ENCODE measurements at regions not wholly inside any gene's neighbourhood (a gene's known extent, or its start where the extent isn't known, plus 50 kb on each side); places are given as distances from the start of the nearest gene placed in this dataset.
A peak's percentile ranks its signal among the peaks of the same experiment; 100 is the strongest.

DNA sequence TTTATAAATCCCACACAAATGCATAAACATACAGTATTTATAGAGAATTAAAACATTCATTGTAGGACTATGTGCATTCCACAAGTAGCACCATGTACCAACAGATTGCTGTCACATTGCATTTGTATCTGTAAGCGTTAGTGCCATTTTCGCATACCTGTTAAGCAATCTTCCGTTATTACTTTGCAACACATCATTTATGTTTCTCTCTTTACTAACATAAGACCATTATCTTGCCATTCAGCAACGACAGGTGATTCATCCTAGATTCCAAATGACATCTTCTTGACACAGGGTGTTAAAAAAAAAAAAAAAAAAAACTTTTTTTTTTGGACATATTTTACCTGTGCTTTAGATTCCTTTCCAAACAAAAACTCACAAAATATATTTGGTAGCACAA lies 511.8 kb downstream of the ELAVL2 start:
- ATAC-seq = no peak

DNA sequence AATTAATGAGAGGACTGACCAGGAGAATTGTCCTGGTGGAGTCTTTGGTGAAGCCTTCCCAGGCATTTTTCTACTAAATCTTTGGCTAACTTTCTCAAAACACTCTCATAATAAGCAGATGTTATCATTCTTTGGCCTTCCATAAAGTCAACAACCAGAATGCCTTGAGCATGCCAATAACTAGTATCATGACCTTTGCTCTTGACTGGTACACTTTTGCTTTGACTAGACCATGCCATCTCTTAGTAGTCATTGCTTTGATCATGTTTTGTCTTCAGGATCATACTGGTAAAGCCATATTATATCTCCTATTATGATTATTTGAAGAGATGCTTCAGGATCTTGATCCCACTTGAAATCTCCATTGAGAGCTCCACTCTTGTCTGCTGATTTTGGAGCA lies 506.9 kb downstream of the ELAVL2 start:
- Histone ChIP-seq H3K9me3 (ENCODE audit: control insufficient read depth, low read length) (no peaks in the 10 kb centered on the region), H3K27me3 (ENCODE audit: control insufficient read depth, insufficient read depth) (no peaks in the 10 kb centered on the region), H3K4me3 (ENCODE audit: low read length) (no peak overlapping the region), H3K27ac (ENCODE audit: low read length) (no peak overlapping the region), H3K4me1 (ENCODE audit: control insufficient read depth, insufficient read depth, low read length) (no peaks in the 10 kb centered on the region)
- ATAC-seq (no peak), DNase-seq (no peak)
- intact Hi-C loops (cut with DNase I) = no loop called here

More for the DNA sequence above, 511.8 kb downstream of the ELAVL2 start:
- 80% methylated on average over 4 of the region's 4 CpGs for WGBS
- H3K4me3 ChIP-seq (ENCODE audit: low read length) = no peak overlapping the region
- H3K27ac ChIP-seq (ENCODE audit: low read length) = no peak overlapping the region
- no peaks in the 10 kb centered on the region for H3K9me3 ChIP-seq (ENCODE audit: control insufficient read depth, low read length)
- no peaks in the 10 kb centered on the region for H3K27me3 ChIP-seq (ENCODE audit: control insufficient read depth, insufficient read depth)
- no peaks in the 10 kb centered on the region for H3K4me1 ChIP-seq (ENCODE audit: control insufficient read depth, insufficient read depth, low read length)
- no peak for DNase-seq
- intact Hi-C loops (cut with DNase I) = no loop called here

DNA sequence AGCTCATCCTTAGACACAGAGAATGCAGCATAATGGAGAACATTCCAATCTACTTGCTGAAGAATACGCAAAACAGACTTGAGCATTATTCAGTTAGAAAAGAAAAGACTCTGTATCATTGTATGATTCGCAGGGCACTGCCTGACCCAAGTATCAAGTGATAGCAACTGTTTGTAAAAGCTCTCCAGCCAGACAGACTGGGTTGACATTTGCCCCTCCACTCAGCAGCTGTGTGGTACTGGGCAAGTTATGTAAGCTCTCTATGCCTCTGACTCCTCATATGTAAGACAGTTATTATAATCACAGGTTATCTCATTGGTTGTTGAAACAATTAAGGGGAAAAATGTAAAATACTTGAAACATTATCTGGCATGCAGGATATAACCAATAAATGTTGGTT lies 505.0 kb downstream of the ELAVL2 start:
- 42% methylated on average over 2 of the region's 2 CpGs for WGBS
- no peaks in the 10 kb centered on the region for H3K4me1 ChIP-seq (ENCODE audit: control insufficient read depth, insufficient read depth, low read length)
- H3K27ac ChIP-seq (ENCODE audit: low read length) = no peak overlapping the region
- H3K27me3 ChIP-seq (ENCODE audit: control insufficient read depth, insufficient read depth) = no peaks in the 10 kb centered on the region
- no peaks in the 10 kb centered on the region for H3K9me3 ChIP-seq (ENCODE audit: control insufficient read depth, low read length)
- DNase-seq = no peak
- H3K4me3 ChIP-seq (ENCODE audit: low read length) = no peak overlapping the region
- intact Hi-C loops (cut with DNase I) = no loop called here
- no peak for ATAC-seq

DNA sequence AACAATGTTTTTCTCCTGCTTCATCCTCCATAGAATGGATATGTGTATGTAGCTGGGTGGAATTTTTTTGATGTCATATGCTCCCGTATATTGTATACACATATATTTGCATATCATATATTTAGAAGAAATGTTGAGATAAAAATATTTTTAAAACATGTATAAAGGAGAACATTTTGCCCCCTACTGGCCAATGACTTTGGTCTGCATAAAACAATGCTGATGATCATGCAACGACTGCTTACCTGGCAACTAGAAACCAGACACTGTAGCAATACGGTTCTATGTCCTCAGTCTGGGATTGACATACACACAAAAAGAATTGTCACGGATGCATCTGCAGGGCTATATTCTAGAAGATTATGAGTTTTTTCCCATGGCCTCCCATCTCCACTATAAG lies 503.6 kb downstream of the ELAVL2 start:
- Histone ChIP-seq H3K27me3 (ENCODE audit: control insufficient read depth, insufficient read depth) (no peaks in the 10 kb centered on the region), H3K27ac (ENCODE audit: low read length) (no peak overlapping the region), H3K9me3 (ENCODE audit: control insufficient read depth, low read length) (no peaks in the 10 kb centered on the region), H3K4me3 (ENCODE audit: low read length) (no peak overlapping the region), H3K4me1 (ENCODE audit: control insufficient read depth, insufficient read depth, low read length) (no peaks in the 10 kb centered on the region)
- 72% methylated on average over 4 of the region's 4 CpGs for WGBS
- intact Hi-C loops (cut with DNase I) = no loop called here
- DNase-seq (no peak), ATAC-seq (no peak)

DNA sequence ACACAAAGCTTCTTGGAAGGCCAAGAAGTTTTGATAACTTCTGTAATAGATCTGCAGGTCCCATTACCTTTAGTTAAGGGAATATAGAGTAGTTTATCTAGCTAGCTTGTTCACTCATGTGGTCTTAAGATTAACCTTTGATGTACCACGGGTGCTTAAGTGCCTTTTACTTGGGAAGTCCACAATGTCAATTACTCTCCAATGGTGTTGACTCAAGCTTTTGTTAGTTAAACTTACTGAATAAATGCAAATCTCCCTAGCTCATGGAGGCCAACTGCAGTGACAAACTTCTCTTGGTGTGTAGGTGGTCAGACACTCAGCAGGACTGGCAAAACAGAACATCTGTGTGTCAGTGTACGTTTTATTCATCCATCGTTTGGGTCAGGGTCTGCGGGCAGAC lies 501.5 kb downstream of the ELAVL2 start:
- no peaks in the 10 kb centered on the region for H3K4me1 ChIP-seq (ENCODE audit: control insufficient read depth, insufficient read depth, low read length)
- no peaks in the 10 kb centered on the region for H3K9me3 ChIP-seq (ENCODE audit: control insufficient read depth, low read length)
- no peak overlapping the region for H3K27ac ChIP-seq (ENCODE audit: low read length)
- no peaks in the 10 kb centered on the region for H3K27me3 ChIP-seq (ENCODE audit: control insufficient read depth, insufficient read depth)
- intact Hi-C loops (cut with DNase I) = no loop called here
- DNase-seq (no peak), ATAC-seq (no peak)
- WGBS = 75% methylated on average over 4 of the region's 4 CpGs
- no peak overlapping the region for H3K4me3 ChIP-seq (ENCODE audit: low read length)

DNA sequence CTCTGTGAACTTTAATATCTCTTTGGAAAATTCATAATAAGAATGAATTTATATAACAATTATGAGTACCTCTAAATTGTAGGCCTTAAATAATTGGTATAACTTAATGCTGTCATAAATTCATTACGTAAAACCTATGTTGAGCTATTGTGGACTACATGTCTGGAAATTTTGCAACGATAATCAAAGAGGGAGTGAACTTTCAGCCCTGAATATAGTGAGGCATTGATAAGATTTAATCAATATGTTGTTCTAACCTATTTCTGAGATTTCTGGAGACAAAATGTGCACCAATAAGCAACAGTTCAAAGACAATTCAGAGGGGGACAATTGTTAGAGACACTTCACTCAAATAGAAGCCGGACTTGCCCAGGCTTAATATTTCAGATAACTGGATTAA lies 499.4 kb downstream of the ELAVL2 start:
- Histone ChIP-seq H3K27ac (ENCODE audit: low read length) (no peak overlapping the region), H3K4me3 (ENCODE audit: low read length) (no peak overlapping the region), H3K4me1 (ENCODE audit: control insufficient read depth, insufficient read depth, low read length) (no peaks in the 10 kb centered on the region), H3K27me3 (ENCODE audit: control insufficient read depth, insufficient read depth) (no peaks in the 10 kb centered on the region), H3K9me3 (ENCODE audit: control insufficient read depth, low read length) (peaks cover 2% of the 10 kb centered on the region)
- WGBS = 89% methylated on average over 3 of the region's 3 CpGs
- DNase-seq (no peak), ATAC-seq (no peak)
- intact Hi-C loops (cut with DNase I) = no loop called here

DNA sequence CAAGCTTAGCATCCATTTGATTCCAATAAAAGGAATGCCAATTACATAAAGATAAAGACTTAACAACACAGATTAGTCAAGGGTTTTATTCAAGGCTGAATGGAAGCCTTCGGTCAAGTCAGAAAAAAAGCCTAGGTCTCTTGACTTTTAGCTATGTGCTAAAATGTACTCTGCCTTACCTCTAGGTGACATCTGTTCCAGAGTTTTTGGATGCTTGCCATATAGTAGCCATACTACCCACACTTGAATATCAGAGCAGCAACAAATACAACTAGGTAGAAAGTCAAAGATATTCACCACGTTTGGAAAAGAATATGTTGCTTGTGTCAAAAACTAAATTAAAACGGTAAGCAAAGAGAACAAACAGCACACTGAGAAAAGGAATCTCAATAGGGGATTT lies 484.7 kb downstream of the ELAVL2 start:
- H3K9me3 ChIP-seq (ENCODE audit: control insufficient read depth, low read length) = no peaks in the 10 kb centered on the region
- DNase-seq (no peak), ATAC-seq (no peak)
- intact Hi-C loops (cut with DNase I) = no loop called here
- H3K4me1 ChIP-seq (ENCODE audit: control insufficient read depth, insufficient read depth, low read length) = no peaks in the 10 kb centered on the region
- WGBS = 58% methylated on average over 3 of the region's 3 CpGs
- no peak overlapping the region for H3K27ac ChIP-seq (ENCODE audit: low read length)
- no peak overlapping the region for H3K4me3 ChIP-seq (ENCODE audit: low read length)
- no peaks in the 10 kb centered on the region for H3K27me3 ChIP-seq (ENCODE audit: control insufficient read depth, insufficient read depth)

DNA sequence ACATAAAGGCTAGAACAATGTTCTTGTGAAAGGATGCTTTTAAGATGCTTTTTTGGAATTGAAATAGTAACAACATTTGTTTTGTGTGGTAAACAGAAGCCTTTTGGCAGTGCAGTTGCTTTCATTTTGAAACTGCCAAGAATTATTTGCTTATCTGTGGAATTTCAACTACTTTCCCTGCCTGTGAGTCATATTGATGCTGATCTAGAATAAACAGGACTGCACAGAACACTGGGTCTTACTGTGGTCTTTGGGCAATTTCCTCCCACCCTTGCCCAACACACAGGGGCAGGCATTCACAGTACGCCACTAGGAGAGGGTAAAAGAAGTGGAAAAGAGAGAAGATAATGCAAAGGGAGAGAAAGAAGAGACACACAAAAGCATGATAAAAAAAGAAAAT lies 483.7 kb downstream of the ELAVL2 start:
- Histone ChIP-seq H3K4me3 (ENCODE audit: low read length) (no peak overlapping the region), H3K27me3 (ENCODE audit: control insufficient read depth, insufficient read depth) (no peaks in the 10 kb centered on the region), H3K9me3 (ENCODE audit: control insufficient read depth, low read length) (no peaks in the 10 kb centered on the region), H3K4me1 (ENCODE audit: control insufficient read depth, insufficient read depth, low read length) (no peaks in the 10 kb centered on the region), H3K27ac (ENCODE audit: low read length) (no peak overlapping the region)
- ATAC-seq = peak; percentile 71 to 72
- intact Hi-C loops (cut with DNase I) = no loop called here
- WGBS = 42% methylated on average over 1 of the region's 1 CpG
- DNase-seq = no peak

DNA sequence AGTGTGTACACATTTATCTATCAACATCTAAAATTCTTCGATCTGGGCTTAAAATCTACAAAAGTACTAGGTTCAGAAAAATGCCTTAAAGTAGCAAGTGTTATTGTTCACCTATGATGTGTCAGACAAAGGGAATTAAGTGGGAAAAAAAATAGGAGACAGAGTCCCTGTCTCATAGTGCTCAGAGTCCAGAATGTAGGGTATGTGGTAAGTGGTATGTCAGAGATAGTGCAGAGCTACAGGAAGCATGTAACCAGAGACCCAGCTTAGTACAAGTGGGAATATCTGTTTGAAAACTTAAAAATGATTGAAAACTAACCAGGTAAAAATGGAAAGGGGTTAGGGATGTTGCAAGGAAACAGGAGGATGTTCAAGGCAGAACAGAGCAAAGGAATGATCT lies 482.8 kb downstream of the ELAVL2 start:
- ATAC-seq (no peak), DNase-seq (no peak)
- Histone ChIP-seq H3K9me3 (ENCODE audit: control insufficient read depth, low read length) (no peaks in the 10 kb centered on the region), H3K4me1 (ENCODE audit: control insufficient read depth, insufficient read depth, low read length) (no peaks in the 10 kb centered on the region), H3K27me3 (ENCODE audit: control insufficient read depth, insufficient read depth) (no peaks in the 10 kb centered on the region), H3K27ac (ENCODE audit: low read length) (no peak overlapping the region), H3K4me3 (ENCODE audit: low read length) (no peak overlapping the region)
- intact Hi-C loops (cut with DNase I) = no loop called here
- WGBS = 81% methylated on average over 1 of the region's 1 CpG

DNA sequence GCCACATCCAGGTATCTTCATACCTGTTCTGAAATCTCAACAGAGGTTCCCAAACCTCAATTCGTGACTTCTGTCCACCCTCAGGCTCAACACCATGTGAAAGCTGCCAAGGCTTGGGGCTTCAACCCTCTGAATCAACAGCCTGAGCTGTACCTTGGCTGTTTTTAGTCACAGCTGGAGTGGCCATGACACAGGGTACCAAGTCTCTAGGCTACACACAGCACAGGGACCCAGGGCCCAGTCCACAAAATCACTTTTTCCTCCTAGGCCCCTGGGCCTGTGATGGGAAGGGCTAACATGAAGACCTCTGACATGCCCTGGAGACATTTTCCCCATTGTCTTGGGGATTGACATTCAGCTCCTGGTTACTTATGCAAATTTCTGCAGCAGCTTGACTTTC lies 464.9 kb downstream of the ELAVL2 start:
- no peak overlapping the region for H3K27ac ChIP-seq (ENCODE audit: low read length)
- no peaks in the 10 kb centered on the region for H3K4me1 ChIP-seq (ENCODE audit: control insufficient read depth, insufficient read depth, low read length)
- DNase-seq (no peak), ATAC-seq (no peak)
- H3K9me3 ChIP-seq (ENCODE audit: control insufficient read depth, low read length) = peaks cover 3% of the 10 kb centered on the region
- H3K27me3 ChIP-seq (ENCODE audit: control insufficient read depth, insufficient read depth) = no peaks in the 10 kb centered on the region
- WGBS = 60% methylated on average over 1 of the region's 1 CpG
- H3K4me3 ChIP-seq (ENCODE audit: low read length) = no peak overlapping the region
- intact Hi-C loops (cut with DNase I) = no loop called here

DNA sequence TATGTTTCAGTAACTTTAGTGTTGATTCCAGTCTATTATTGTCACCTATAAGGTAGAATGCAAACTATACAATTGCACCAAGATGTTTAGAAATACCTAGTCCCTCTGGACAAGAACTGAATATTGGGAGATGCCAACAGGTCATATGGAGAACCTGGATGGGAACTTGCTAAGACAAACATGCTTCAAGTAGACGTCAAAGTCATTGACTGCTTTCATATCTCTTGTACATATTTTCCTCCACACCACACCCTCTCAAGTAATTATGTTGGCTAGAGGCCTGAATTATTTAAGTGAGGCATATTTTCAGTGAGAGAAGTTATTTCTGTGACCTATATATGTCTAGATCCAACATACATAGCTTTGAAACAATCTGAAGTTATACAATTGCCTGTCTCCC lies 453.3 kb downstream of the ELAVL2 start:
- WGBS = 30% methylated on average over 1 of the region's 1 CpG
- Histone ChIP-seq H3K9me3 (ENCODE audit: control insufficient read depth, low read length) (no peaks in the 10 kb centered on the region), H3K27me3 (ENCODE audit: control insufficient read depth, insufficient read depth) (no peaks in the 10 kb centered on the region), H3K4me1 (ENCODE audit: control insufficient read depth, insufficient read depth, low read length) (no peaks in the 10 kb centered on the region), H3K4me3 (ENCODE audit: low read length) (no peak overlapping the region), H3K27ac (ENCODE audit: low read length) (no peak overlapping the region)
- ATAC-seq = no peak
- DNase-seq = no peak
- intact Hi-C loops (cut with DNase I) = no loop called here

DNA sequence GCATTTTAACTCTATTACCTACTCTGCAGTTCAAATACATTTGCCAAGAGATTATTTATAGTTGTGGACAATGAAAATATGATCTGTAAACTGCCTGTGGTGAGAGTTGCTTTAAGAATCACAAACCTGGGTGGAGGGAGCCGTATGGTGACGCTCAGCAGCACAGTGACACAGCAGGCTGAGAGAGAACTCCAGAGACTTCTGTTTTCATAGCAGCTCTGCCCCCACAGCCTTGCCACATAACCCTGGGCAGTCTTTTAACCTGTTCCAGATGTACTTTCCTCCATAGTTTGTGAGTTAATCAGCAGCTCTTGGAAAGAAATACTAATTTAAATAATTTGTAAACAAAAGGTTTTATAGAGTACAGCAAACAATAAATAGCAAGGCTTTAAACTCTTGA lies 450.5 kb downstream of the ELAVL2 start:
- ATAC-seq (no peak), DNase-seq (no peak)
- Histone ChIP-seq H3K27ac (ENCODE audit: low read length) (no peak overlapping the region), H3K4me3 (ENCODE audit: low read length) (no peak overlapping the region), H3K27me3 (ENCODE audit: control insufficient read depth, insufficient read depth) (no peaks in the 10 kb centered on the region), H3K9me3 (ENCODE audit: control insufficient read depth, low read length) (no peaks in the 10 kb centered on the region), H3K4me1 (ENCODE audit: control insufficient read depth, insufficient read depth, low read length) (no peaks in the 10 kb centered on the region)
- intact Hi-C loops (cut with DNase I) = no loop called here
- 71% methylated on average over 2 of the region's 2 CpGs for WGBS
